Muscle of leg (tissue), 3 donors: ENCODE measurements at regions not wholly inside any gene's neighbourhood (a gene's known extent, or its start where the extent isn't known, plus 50 kb on each side); places are given as distances from the start of the nearest gene placed in this dataset.

Experiments
- DNase-seq: peaks from one replicate; pipeline ENCODE4 v3.0.0; 2013
- H3K27ac ChIP-seq: one replicate; pipeline ENCODE4 v1.5.1; 2013; ENCODE audit warnings: mild to moderate bottlenecking, low read length, control low read depth
- H3K27me3 ChIP-seq: one replicate; pipeline ENCODE4 v1.6.1; 2013; ENCODE audit warnings: low read length; ENCODE audit not compliant: control insufficient read depth, insufficient read depth
- H3K36me3 ChIP-seq: one replicate; pipeline ENCODE4 v1.6.1; 2013; ENCODE audit warnings: low read length; ENCODE audit not compliant: control insufficient read depth, insufficient read depth
- H3K4me1 ChIP-seq: one replicate; pipeline ENCODE4 v1.6.1; 2013; ENCODE audit warnings: low read length; ENCODE audit not compliant: control insufficient read depth, insufficient read depth
- H3K4me3 ChIP-seq: one replicate; pipeline ENCODE4 v1.5.1; 2013; ENCODE audit warnings: low read length, control low read depth
- H3K9me3 ChIP-seq: replicated peaks from 2 replicates; pipeline ENCODE4 v1.6.1; 2013; ENCODE audit warnings: low read depth, low read length; ENCODE audit not compliant: control insufficient read depth
- WGBS: methylation state at CpG from one replicate; pipeline ENCODE4 v1.1.5; 2013; ENCODE audit warnings: missing lambda C conversion rate; ENCODE audit not compliant: insufficient coverage; 5-methylcytosine and 5-hydroxymethylcytosine counted together

- no CpG with 5 or more reads among the region's 1 CpG for WGBS
- H3K4me1 ChIP-seq, result no peaks in the 10 kb centered on the region
- no peaks in the 10 kb centered on the region for H3K27me3 ChIP-seq
- H3K36me3 ChIP-seq, result no peaks in the 10 kb centered on the region
- no peaks in the 10 kb centered on the region for H3K9me3 ChIP-seq
- H3K4me3 ChIP-seq, result no peak overlapping the region
- H3K27ac ChIP-seq, result no peak overlapping the region
- no peak for DNase-seq
These were observed 504.1 kb upstream of the NR3C2 start for GRCh38 chr4:148946271-148946670.

GRCh38 chr4:148944839-148945219 lies 502.6 kb upstream of the NR3C2 start:
- Histone ChIP-seq H3K4me1 (no peaks in the 10 kb centered on the region), H3K4me3 (no peak overlapping the region), H3K27me3 (no peaks in the 10 kb centered on the region), H3K9me3 (no peaks in the 10 kb centered on the region), H3K27ac (no peak overlapping the region), H3K36me3 (no peaks in the 10 kb centered on the region)
- DNase-seq, result no peak

DNA sequence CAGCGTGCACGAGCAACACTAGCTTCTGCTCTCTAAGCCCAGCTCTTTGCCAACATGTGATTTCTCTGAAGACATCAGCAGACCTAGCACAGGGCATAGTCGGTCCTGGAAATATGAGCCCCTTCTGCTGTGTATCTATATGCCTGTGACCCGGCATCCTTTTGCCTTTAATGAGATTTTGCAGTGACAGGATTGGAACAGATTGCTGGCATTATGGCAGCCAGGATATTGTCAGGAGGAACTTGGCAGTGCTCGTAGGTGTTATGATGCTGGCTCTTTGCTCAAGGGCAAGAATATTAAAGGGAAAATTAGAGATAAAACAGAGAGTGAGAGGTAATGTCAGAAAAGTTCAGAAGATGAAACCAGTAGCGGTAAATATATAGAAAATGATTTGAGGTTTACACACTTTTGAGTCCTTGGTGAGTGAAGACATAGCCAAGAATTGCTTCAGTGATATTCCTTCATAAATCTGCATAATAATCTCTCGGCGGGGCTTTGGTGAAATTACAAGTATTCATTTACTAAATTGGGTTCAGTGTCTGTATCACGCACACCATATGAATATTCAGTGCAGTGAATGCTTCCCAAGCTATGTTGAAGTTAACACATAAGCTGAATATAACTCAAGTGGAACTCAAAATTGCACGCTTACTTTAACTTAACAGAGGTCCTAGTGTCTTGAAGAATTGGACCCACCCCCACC lies 502.1 kb upstream of the NR3C2 start:
- no peak overlapping the region for H3K27ac ChIP-seq
- no peak for DNase-seq
- H3K4me1 ChIP-seq, result no peaks in the 10 kb centered on the region
- H3K4me3 ChIP-seq, result no peak overlapping the region
- no peaks in the 10 kb centered on the region for H3K36me3 ChIP-seq
- 35% methylated on average over 3 of the region's 10 CpGs for WGBS
- H3K27me3 ChIP-seq, result no peaks in the 10 kb centered on the region
- H3K9me3 ChIP-seq, result no peaks in the 10 kb centered on the region

- H3K36me3 ChIP-seq, result no peaks in the 10 kb centered on the region
- H3K27ac ChIP-seq, result no peak overlapping the region
- peaks cover 6% of the 10 kb centered on the region for H3K9me3 ChIP-seq
- no CpG with 5 or more reads among the region's 3 CpGs for WGBS
- no peaks in the 10 kb centered on the region for H3K4me1 ChIP-seq
- no peaks in the 10 kb centered on the region for H3K27me3 ChIP-seq
- no peak for DNase-seq
- H3K4me3 ChIP-seq, result no peak overlapping the region
These were observed 492.8 kb upstream of the NR3C2 start for GRCh38 chr4:148934926-148935578.

GRCh38 chr4:148926276-148927260 lies 484.4 kb upstream of the NR3C2 start:
- H3K27ac ChIP-seq, result peak overlapping the region; percentile 59
- peaks cover 16% of the 10 kb centered on the region for H3K4me1 ChIP-seq
- no peaks in the 10 kb centered on the region for H3K36me3 ChIP-seq
- no peaks in the 10 kb centered on the region for H3K27me3 ChIP-seq
- peak; percentile 79 for DNase-seq
- H3K4me3 ChIP-seq, result no peak overlapping the region
- 54% methylated on average over 3 of the region's 3 CpGs for WGBS
- H3K9me3 ChIP-seq, result peaks cover 3% of the 10 kb centered on the region

DNA sequence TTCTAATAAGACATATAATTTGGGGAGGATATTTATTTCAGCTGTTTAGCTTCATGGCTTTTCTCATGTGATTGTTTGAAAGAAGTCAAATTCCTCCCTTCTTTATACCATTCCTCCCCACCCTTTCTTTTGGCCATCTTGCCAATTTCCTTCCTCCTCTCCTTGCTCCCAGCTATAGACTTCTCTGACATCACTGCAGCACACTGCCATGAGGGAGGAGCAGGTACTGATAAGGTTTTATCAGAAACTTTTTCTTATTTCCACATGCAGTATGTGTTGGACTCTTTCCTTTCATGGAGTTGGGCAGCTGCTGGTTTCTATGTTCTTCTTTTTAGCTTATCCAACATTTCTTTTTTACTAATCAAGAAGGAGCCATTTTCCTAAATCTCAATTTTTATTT lies 481.7 kb upstream of the NR3C2 start:
- Histone ChIP-seq H3K4me3 (no peak overlapping the region), H3K4me1 (peaks cover 16% of the 10 kb centered on the region), H3K27ac (no peak overlapping the region), H3K36me3 (no peaks in the 10 kb centered on the region), H3K27me3 (no peaks in the 10 kb centered on the region), H3K9me3 (no peaks in the 10 kb centered on the region)
- no peak for DNase-seq

DNA sequence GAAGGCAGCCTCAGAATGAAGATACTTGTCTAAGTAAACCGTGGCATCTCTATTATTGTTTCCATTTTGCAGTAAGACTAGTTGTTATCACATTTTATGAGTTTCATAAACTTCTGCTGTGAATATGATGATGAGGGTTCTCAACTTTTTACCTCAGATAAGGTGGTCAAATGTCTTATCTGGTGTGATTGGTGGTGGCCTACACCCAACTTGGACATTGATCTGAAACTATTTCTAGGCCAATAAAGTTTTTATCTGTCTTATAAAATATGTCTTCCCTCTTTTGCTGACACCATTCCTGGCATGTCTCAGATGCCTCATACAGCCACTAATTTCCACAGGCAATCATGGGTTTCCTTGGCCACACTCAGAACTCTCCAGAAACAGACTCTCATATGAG lies 480.3 kb upstream of the NR3C2 start:
- Histone ChIP-seq H3K27me3 (no peaks in the 10 kb centered on the region), H3K36me3 (no peaks in the 10 kb centered on the region), H3K27ac (no peak overlapping the region), H3K4me1 (peaks cover 16% of the 10 kb centered on the region), H3K4me3 (no peak overlapping the region), H3K9me3 (no peaks in the 10 kb centered on the region)
- DNase-seq, result no peak
- WGBS, result no CpG with 5 or more reads among the region's 1 CpG

DNA sequence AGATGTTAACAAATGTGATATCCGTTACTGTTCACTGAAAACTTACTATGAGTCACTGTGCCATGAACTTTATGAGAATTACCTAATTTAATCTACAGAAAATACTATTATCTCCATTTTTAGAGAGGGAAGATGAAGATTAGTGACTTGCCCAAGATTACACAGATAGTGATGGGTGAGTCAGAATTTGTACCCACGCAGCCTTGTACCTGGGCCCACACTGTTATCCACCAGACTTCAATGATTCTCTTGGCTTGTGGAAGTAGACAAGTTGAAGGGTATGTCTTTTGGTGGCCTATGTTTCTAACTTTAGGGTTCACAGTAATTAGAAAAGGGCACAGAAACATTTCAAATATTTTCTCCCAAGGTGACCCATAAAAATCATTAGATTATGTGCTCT lies 472.5 kb upstream of the NR3C2 start:
- no peaks in the 10 kb centered on the region for H3K36me3 ChIP-seq
- DNase-seq, result no peak
- no peaks in the 10 kb centered on the region for H3K9me3 ChIP-seq
- no peak overlapping the region for H3K27ac ChIP-seq
- no peaks in the 10 kb centered on the region for H3K4me1 ChIP-seq
- no CpG with 5 or more reads among the region's 2 CpGs for WGBS
- H3K4me3 ChIP-seq, result no peak overlapping the region
- no peaks in the 10 kb centered on the region for H3K27me3 ChIP-seq

- H3K4me1 ChIP-seq, result no peaks in the 10 kb centered on the region
- DNase-seq, result no peak
- H3K36me3 ChIP-seq, result no peaks in the 10 kb centered on the region
- H3K27me3 ChIP-seq, result no peaks in the 10 kb centered on the region
- no peak overlapping the region for H3K4me3 ChIP-seq
- H3K9me3 ChIP-seq, result no peaks in the 10 kb centered on the region
- 80% methylated on average over 1 of the region's 10 CpGs for WGBS
- H3K27ac ChIP-seq, result no peak overlapping the region
These were observed 472.1 kb upstream of the NR3C2 start for GRCh38 chr4:148914301-148914700.

DNA sequence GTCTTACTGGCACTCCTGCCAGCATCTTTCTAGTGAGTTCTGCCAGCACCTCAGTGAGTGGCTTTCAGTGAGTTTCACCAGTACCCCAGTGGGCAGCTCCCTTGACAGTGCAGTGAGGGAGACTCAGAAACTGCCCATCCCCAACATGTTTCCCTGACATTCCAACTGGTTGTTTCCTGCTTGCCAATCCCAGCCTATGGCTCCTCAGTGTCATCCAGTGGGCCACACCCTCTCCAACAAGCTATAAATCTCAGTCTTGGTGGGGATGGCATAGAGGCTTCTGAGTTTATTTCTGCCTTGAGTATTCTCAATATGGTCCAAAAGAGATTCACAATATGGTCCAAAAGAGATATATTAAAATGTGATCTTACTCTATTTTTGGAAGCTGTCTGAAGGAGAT lies 461.2 kb upstream of the NR3C2 start:
- no peak for DNase-seq
- Histone ChIP-seq H3K4me1 (no peaks in the 10 kb centered on the region), H3K27ac (no peak overlapping the region), H3K4me3 (no peak overlapping the region), H3K9me3 (peaks cover 2% of the 10 kb centered on the region), H3K27me3 (no peaks in the 10 kb centered on the region), H3K36me3 (no peaks in the 10 kb centered on the region)
